NB4 (cell line): ENCODE measurements at regions not wholly inside any gene's neighbourhood (a gene's known extent, or its start where the extent isn't known, plus 50 kb on each side); places are given as distances from the start of the nearest gene placed in this dataset.

Experiments
- DNase-seq: peaks from one replicate; pipeline ENCODE4 v3.0.0; 2010; ENCODE audit warnings: low read depth
- H3K4me3 ChIP-seq: one replicate; pipeline ENCODE4 v1.5.1; 2011; ENCODE audit warnings: mild to moderate bottlenecking, low read depth, low read length, moderate library complexity
- CTCF ChIP-seq: IDR thresholded peaks from one replicate; pipeline ENCODE4 v1.5.1; 2012; ENCODE audit warnings: low read depth, low read length
- MAX ChIP-seq: IDR thresholded peaks from 2 replicates; pipeline ENCODE4 v1.6.1; 2011; ENCODE audit warnings: low read depth, low read length
- MYC ChIP-seq: IDR thresholded peaks from 2 replicates; pipeline ENCODE4 v1.6.1; 2011; ENCODE audit warnings: low read depth, low read length
- POLR2A ChIP-seq: IDR thresholded peaks from 2 replicates; pipeline ENCODE4 v1.6.1; 2011; ENCODE audit warnings: mild to moderate bottlenecking; ENCODE audit not compliant: insufficient read length; ENCODE audit errors: extremely low read depth

GRCh38 chrX:69362354-69362753 is 141.8 kb upstream of the NALF2 start:
- DNase-seq = no peak
- no peak for TF ChIP-seq MYC
- TF ChIP-seq MAX = no peak
- no peak for TF ChIP-seq POLR2A
- no peak for TF ChIP-seq CTCF
- H3K4me3 ChIP-seq = no peak overlapping the region

- no peak overlapping the region for H3K4me3 ChIP-seq
- TF ChIP-seq CTCF (no peak), MYC (no peak), MAX (no peak), POLR2A (no peak)
- DNase-seq = no peak
Measured at GRCh38 chrX:69361311-69361845, 142.7 kb upstream of the NALF2 start.

- TF ChIP-seq MYC = no peak
- TF ChIP-seq MAX = no peak
- TF ChIP-seq POLR2A = no peak
- no peak for TF ChIP-seq CTCF
- no peak for DNase-seq
- H3K4me3 ChIP-seq = no peak overlapping the region
Measured at GRCh38 chrX:69357317-69357716, 146.8 kb upstream of the NALF2 start.

GRCh38 chrX:69324851-69325250 is 159.6 kb upstream of the PJA1 start:
- no peak for DNase-seq
- TF ChIP-seq CTCF (no peak), MAX (no peak)
- no peak overlapping the region for H3K4me3 ChIP-seq

GRCh38 chrX:69323786-69324720 is 158.8 kb upstream of the PJA1 start:
- no peak overlapping the region for H3K4me3 ChIP-seq
- DNase-seq = no peak
- TF ChIP-seq POLR2A = no peak
- TF ChIP-seq MYC = no peak
- TF ChIP-seq MAX = no peak
- no peak for TF ChIP-seq CTCF
